HG03575 (cell line): ENCODE measurements at regions not wholly inside any gene's neighbourhood (a gene's known extent, or its start where the extent isn't known, plus 50 kb on each side); places are given as distances from the start of the nearest gene placed in this dataset.

Experiments
- ATAC-seq: cut with Tn5 transposase; IDR thresholded peaks from one replicate; pipeline ENCODE4 v1.9.1; 2021; ENCODE audit not compliant: unreplicated experiment, insufficient number of reproducible peaks, low FRiP score; ENCODE audit errors: extremely low read depth

GRCh38 chr6:25010176-25010575, 74.4 kb upstream of the RIPOR2 start:
- ATAC-seq: no peak

- ATAC-seq: no peak
Observed at GRCh38 chr6:25010902-25011625, 75.3 kb upstream of the RIPOR2 start.

- ATAC-seq: no peak
Observed at GRCh38 chr6:25012657-25013056, 76.9 kb upstream of the RIPOR2 start.

GRCh38 chr6:25013246-25013645, 77.5 kb upstream of the RIPOR2 start:
- ATAC-seq: no peak

- no peak for ATAC-seq
Observed at GRCh38 chr6:25014369-25014768, 78.6 kb upstream of the RIPOR2 start.

- ATAC-seq: no peak
Observed at GRCh38 chr6:25014791-25015560, 79.2 kb upstream of the RIPOR2 start.

GRCh38 chr6:25016014-25016720, 80.4 kb upstream of the RIPOR2 start:
- ATAC-seq: no peak

GRCh38 chr6:25017486-25017885, 81.7 kb upstream of the RIPOR2 start:
- no peak for ATAC-seq

- ATAC-seq: no peak
Observed at GRCh38 chr6:25017932-25018567, 82.3 kb upstream of the RIPOR2 start.

GRCh38 chr6:25018568-25018954, 82.8 kb upstream of the RIPOR2 start:
- no peak for ATAC-seq

GRCh38 chr6:25022140-25022553, 86.4 kb upstream of the RIPOR2 start:
- ATAC-seq: no peak

GRCh38 chr6:25023781-25024180, 88.0 kb upstream of the RIPOR2 start:
- no peak for ATAC-seq

GRCh38 chr6:25024821-25025220, 89.1 kb upstream of the RIPOR2 start:
- no peak for ATAC-seq

- no peak for ATAC-seq
Observed at GRCh38 chr6:25025248-25025918, 89.6 kb upstream of the RIPOR2 start.

GRCh38 chr6:25025919-25026301, 90.2 kb upstream of the RIPOR2 start:
- ATAC-seq: no peak

GRCh38 chr6:25026723-25027122, 91.0 kb upstream of the RIPOR2 start:
- ATAC-seq: no peak

- no peak for ATAC-seq
Observed at GRCh38 chr6:25027221-25027916, 91.6 kb upstream of the RIPOR2 start.

- no peak for ATAC-seq
Observed at GRCh38 chr6:25028328-25028727, 92.6 kb upstream of the RIPOR2 start.
